PFSK-1 (cell line): ENCODE measurements at regions not wholly inside any gene's neighbourhood (a gene's known extent, or its start where the extent isn't known, plus 50 kb on each side); places are given as distances from the start of the nearest gene placed in this dataset.

ENCODE experiments used
- FOXP2 ChIP-seq: optimal IDR thresholded peaks from 2 replicates; pipeline ENCODE3; 2011; ENCODE audit warnings: borderline replicate concordance, control low read depth, inconsistent platforms; ENCODE audit not compliant: insufficient read depth; ENCODE audit errors: extremely low read length, extremely low read depth
- POLR2AphosphoS5 ChIP-seq: IDR thresholded peaks from 2 replicates; pipeline ENCODE4 v1.6.1; 2012; ENCODE audit warnings: low read depth, mild to moderate bottlenecking, control low read depth, low read length, moderate library complexity
- SIN3A ChIP-seq: IDR thresholded peaks from 2 replicates; pipeline ENCODE4 v1.6.1; 2012; ENCODE audit warnings: mild to moderate bottlenecking, low read length, moderate library complexity, borderline replicate concordance; ENCODE audit not compliant: insufficient read depth
- TAF1 ChIP-seq: IDR thresholded peaks from 2 replicates; pipeline ENCODE4 v1.6.1; 2012; ENCODE audit warnings: low read length, control low read depth, borderline replicate concordance; ENCODE audit not compliant: insufficient read depth
- TF ChIP-seq, protein P1 (sequence below), 2 experiments: IDR thresholded peaks; 2 replicates each; pipeline versions ENCODE4 v1.6.1 to v1.8.0; 2011 to 2012; ENCODE audit warnings: low read depth in 2 of 2, low read length in 2 of 2, control low read depth in 1 of 2, inconsistent platforms in 1 of 2, mild to moderate bottlenecking in 1 of 2, moderate library complexity in 1 of 2; ENCODE audit not compliant: insufficient read depth in 1 of 2

DNA sequence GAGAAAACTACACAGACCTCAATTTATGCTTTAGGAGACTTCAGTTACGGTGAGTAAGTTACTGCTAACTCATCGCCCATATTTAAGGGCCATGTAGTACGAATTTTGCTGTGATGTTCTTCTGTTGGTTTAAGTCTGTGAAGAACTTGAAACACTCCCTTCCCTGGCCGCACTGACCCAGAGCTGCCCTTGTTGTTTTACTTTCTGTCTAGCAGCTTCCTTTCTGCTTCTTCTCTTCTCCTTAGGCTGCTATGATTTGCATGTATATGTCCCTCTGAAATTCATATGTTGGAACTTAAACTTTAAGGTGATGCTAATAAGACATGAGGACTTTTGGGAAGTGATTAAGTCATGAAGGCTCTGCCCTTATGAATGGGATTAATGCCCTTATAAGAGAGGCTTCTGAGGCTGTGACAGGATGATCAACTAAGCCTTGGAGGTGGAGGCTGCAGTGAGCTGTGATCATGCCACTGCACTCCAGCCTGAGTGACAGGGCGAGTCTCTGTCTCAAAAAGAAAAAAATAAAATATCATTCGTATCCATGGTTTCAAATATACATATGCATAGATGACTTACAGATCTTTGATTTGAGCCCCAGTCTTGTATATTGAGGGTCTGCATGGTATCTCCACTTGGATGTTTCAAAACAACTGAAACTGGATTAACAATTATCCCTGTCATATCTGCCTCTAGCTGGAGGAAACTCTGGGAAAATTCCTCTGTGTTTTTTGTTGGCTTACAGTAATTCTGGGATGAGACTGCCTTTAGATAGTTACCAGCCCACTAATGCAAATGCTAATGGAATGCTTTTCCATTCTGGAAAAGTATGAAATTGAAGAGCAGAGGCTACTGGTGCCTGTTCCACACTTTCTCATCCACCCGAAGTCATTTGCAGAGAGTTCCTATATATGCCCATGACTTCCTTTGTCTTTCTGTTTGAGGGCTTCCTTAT lies 263.4 kb upstream of the ACTBL2 start:
- TF ChIP-seq POLR2AphosphoS5, result no peak
- TF ChIP-seq, protein P1, sequence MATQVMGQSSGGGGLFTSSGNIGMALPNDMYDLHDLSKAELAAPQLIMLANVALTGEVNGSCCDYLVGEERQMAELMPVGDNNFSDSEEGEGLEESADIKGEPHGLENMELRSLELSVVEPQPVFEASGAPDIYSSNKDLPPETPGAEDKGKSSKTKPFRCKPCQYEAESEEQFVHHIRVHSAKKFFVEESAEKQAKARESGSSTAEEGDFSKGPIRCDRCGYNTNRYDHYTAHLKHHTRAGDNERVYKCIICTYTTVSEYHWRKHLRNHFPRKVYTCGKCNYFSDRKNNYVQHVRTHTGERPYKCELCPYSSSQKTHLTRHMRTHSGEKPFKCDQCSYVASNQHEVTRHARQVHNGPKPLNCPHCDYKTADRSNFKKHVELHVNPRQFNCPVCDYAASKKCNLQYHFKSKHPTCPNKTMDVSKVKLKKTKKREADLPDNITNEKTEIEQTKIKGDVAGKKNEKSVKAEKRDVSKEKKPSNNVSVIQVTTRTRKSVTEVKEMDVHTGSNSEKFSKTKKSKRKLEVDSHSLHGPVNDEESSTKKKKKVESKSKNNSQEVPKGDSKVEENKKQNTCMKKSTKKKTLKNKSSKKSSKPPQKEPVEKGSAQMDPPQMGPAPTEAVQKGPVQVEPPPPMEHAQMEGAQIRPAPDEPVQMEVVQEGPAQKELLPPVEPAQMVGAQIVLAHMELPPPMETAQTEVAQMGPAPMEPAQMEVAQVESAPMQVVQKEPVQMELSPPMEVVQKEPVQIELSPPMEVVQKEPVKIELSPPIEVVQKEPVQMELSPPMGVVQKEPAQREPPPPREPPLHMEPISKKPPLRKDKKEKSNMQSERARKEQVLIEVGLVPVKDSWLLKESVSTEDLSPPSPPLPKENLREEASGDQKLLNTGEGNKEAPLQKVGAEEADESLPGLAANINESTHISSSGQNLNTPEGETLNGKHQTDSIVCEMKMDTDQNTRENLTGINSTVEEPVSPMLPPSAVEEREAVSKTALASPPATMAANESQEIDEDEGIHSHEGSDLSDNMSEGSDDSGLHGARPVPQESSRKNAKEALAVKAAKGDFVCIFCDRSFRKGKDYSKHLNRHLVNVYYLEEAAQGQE (IDR thresholded peaks at IDR 0.05; ENCODE audit: insufficient read depth in 1 of 2, low read depth in 2 of 2, low read length in 2 of 2), result no peak
- TF ChIP-seq TAF1, result no peak
- TF ChIP-seq FOXP2, result no peak
- no peak for TF ChIP-seq SIN3A

DNA sequence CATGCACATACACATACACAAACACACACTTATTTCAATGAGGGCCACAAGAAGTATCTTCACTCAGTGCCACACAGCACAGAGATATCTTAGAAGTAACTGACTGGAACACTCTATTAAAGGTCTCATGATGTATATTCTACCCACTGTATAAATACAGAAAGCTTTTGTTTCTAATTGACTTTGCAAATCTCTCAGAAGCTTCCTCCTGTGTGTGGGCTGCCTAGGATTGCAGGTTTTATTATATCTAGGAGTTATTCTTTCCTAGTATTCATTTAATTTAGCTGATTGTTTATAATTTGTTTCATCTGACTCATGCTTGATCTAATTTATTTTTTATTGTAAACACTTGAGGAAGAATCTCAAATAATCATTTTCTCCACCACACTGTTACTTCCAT lies 262.4 kb upstream of the ACTBL2 start:
- TF ChIP-seq TAF1 (no peak), SIN3A (no peak), FOXP2 (no peak), POLR2AphosphoS5 (no peak)
- TF ChIP-seq, protein P1 (IDR thresholded peaks at IDR 0.05; ENCODE audit: insufficient read depth in 1 of 2, low read depth in 2 of 2, low read length in 2 of 2), result no peak

DNA sequence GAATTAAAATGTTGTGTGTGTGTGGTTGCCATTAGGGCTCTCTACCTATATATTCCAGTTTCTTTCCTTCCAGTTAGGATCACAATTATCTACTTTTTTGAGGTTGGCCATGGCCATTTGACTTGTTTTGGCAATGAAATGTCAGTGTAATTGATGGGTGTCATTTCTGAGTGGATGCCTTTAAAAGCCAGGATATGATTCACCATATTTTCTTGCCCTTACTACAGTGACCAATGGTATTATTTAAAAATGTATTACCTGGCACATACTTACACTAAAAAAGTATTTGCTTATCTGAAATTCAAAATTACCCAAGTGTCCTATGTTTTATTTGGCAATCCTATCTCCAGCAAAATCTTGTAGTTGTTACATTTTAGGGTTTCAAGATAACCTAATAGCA lies 258.7 kb upstream of the ACTBL2 start:
- TF ChIP-seq, protein P1 (IDR thresholded peaks at IDR 0.05; ENCODE audit: insufficient read depth in 1 of 2, low read depth in 2 of 2, low read length in 2 of 2), result no peak
- TF ChIP-seq FOXP2, result no peak
- TF ChIP-seq TAF1, result no peak
- TF ChIP-seq SIN3A, result no peak
- no peak for TF ChIP-seq POLR2AphosphoS5

DNA sequence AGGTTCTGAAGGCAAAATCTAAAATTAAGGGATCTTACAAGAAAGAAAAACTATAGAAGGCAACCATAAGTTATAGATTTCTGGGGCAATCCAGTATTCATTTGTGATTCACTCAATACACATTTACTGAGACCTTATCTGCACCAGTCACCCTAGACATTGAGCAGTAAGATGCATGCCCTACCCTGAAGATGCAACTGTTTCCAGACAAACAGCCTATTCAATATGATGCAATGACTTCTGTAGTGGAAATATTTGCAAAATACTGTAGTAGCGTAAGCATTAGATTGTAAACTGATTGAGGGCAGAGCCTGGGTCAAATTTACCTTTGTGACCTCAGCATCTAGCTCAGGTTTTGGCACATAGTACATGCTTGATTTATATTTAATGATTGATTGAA lies 256.2 kb upstream of the ACTBL2 start:
- no peak for TF ChIP-seq TAF1
- no peak for TF ChIP-seq FOXP2
- no peak for TF ChIP-seq POLR2AphosphoS5
- no peak for TF ChIP-seq SIN3A
- TF ChIP-seq, protein P1 (IDR thresholded peaks at IDR 0.05; ENCODE audit: insufficient read depth in 1 of 2, low read depth in 2 of 2, low read length in 2 of 2), result no peak
